C4-2B (cell line): ENCODE measurements at regions not wholly inside any gene's neighbourhood (a gene's known extent, or its start where the extent isn't known, plus 50 kb on each side); places are given as distances from the start of the nearest gene placed in this dataset.

Experiments used
- CTCF ChIP-seq: fragments of 450-650 bp; conservative IDR thresholded peaks from 2 replicates; pipeline ENCODE4 v1.5.1; 2017; ENCODE audit warnings: mild to moderate bottlenecking
- ZFX ChIP-seq: fragments of 450-650 bp; IDR thresholded peaks from 2 replicates; pipeline ENCODE4 v1.6.1; 2017

GRCh38 chr1:234956821-234957329, 171.8 kb downstream of the TOMM20 start:
- TF ChIP-seq CTCF: no peak
- 0 out of 2 replicates have a peak, but pooled peaks have one; percentile 35 for TF ChIP-seq ZFX
